Fibroblast of lung (primary cell): ENCODE measurements at regions not wholly inside any gene's neighbourhood (a gene's known extent, or its start where the extent isn't known, plus 50 kb on each side); places are given as distances from the start of the nearest gene placed in this dataset.

Source experiments
- EZH2 ChIP-seq: IDR thresholded peaks from 2 replicates; pipeline ENCODE4 v1.5.1; 2012; ENCODE audit warnings: low read length, control low read depth, mild to moderate bottlenecking; ENCODE audit errors: missing control alignments
- TF ChIP-seq, protein P1 (sequence below), 2 donors: IDR thresholded peaks in 1 of 2; conservative IDR thresholded peaks in 1 of 2; 1 replicate in 1 of 2; 2 replicates in 1 of 2; pipeline ENCODE4 v1.5.1; 2011 to 2012; ENCODE audit warnings: low read length in 2 of 2, control low read depth in 1 of 2, inconsistent platforms in 1 of 2, low read depth in 1 of 2, mild to moderate bottlenecking in 1 of 2

DNA sequence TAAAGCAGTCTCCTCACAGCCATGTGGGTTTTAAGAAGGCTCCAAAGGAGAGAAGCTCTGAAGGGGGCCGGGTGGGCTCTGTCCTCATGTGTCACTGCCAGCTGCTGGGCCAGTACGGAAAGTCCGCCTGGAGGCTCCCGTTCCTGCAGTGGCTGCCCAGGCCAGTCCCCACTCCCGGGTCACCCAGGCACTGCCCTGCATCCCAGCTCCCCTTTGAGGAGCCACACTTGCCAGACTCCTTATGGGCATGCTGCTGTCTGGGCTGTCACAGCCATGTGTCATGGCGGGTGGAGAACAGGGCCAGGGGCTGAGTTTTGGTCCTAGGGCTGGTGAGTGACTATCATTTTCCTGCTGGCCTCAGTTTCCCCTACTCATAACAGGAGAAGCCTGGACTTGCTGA is 79.4 kb upstream of the ACTRT2 start:
- TF ChIP-seq, protein P1, sequence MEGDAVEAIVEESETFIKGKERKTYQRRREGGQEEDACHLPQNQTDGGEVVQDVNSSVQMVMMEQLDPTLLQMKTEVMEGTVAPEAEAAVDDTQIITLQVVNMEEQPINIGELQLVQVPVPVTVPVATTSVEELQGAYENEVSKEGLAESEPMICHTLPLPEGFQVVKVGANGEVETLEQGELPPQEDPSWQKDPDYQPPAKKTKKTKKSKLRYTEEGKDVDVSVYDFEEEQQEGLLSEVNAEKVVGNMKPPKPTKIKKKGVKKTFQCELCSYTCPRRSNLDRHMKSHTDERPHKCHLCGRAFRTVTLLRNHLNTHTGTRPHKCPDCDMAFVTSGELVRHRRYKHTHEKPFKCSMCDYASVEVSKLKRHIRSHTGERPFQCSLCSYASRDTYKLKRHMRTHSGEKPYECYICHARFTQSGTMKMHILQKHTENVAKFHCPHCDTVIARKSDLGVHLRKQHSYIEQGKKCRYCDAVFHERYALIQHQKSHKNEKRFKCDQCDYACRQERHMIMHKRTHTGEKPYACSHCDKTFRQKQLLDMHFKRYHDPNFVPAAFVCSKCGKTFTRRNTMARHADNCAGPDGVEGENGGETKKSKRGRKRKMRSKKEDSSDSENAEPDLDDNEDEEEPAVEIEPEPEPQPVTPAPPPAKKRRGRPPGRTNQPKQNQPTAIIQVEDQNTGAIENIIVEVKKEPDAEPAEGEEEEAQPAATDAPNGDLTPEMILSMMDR (conservative IDR thresholded peaks at IDR 0.05 in 1 of 2, IDR thresholded peaks at IDR 0.05 in 1 of 2; ENCODE audit: low read depth in 1 of 2, low read length in 2 of 2) = no peak
- TF ChIP-seq EZH2 = no peak
